Stimulated activated naive CD8-positive, alpha-beta T cell treated with anti-CD3 and anti-CD28 coated beads, Interleukin-15, Interleukin-2, amounts not matched to agents 100 U/mL and 50 U/mL, for 24 hours (primary cell): ENCODE measurements at regions not wholly inside any gene's neighbourhood (a gene's known extent, or its start where the extent isn't known, plus 50 kb on each side); places are given as distances from the start of the nearest gene placed in this dataset.
"Not testable (repeated sequence)": the region's sequence is repeated elsewhere in the genome, so short reads cannot be mapped to it uniquely, and the experiment has no call there.

Experiments used
- ATAC-seq: fragments of 150-1000 bp; cut with Tn5 transposase; one replicate; pipeline ENCODE4 v1.10.0; 2021
- DNase-seq: peaks from one replicate; pipeline ENCODE4 v3.0.0; 2021

GRCh38 chr10:2920168-2920567, 147.2 kb upstream of the PFKP start:
- ATAC-seq (no peak), DNase-seq (no peak)

GRCh38 chr10:2919016-2919415, 148.3 kb upstream of the PFKP start:
- no peak for ATAC-seq
- no peak for DNase-seq

DNA sequence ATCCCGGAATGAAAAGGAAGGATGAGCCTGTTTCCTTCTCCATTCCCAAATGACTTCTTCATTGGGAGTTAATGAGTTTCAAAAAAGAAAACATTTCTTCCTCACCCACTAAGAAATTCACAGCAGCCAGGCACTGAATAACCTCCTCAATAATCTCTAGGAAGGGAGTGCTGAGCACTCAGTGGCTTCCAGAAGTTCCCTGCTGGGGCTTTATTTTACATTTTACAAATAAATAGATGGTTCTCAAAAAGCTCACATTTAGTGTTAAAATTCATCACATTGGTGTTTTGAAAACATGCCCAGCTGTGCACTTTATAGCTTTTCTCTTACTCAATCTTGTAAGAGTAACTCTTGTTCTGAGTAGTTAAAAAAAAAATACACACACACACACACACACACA, 148.9 kb upstream of the PFKP start:
- DNase-seq (no peak), ATAC-seq (no peak)

DNA sequence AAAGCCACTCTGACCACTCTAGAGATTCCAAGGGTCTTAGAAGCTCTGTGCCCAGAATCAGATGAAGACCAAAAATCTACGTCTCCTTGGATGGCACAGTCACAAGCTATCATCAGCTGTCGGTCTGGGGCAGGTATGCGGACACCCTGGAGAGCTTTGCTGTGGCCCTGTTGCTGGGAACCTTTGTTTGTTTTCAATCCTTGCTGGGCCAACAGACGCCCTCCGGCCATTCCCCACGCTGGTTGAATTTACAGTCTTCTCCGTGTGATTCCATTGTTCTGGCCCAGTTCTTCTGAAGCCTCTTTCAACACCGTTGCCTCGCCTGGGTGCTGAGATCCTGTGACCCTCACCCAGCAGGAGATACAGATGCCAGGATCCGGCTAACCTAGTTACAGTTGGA, 149.4 kb upstream of the PFKP start:
- no peak for ATAC-seq
- no peak for DNase-seq

DNA sequence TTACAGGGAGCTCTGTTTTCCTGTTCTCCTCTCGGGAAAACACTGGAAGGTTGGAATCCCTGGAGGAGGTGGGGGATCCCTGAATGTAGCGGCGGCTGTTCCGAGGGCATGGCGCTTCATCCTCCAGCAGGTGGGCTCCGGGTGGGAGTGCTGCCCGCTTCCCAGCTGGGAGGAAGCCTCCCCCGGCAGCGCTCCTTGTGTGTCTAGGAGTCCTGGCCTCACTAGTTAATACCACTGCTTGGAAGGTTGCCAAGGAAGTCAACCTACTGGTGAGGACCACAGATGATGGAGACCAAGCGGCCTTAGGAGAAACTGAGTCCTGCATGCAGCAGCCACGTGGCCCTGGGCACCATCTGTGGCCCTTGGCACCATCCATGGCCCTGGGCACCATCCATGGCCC, 151.9 kb upstream of the PFKP start:
- ATAC-seq (no peak), DNase-seq (no peak)

DNA sequence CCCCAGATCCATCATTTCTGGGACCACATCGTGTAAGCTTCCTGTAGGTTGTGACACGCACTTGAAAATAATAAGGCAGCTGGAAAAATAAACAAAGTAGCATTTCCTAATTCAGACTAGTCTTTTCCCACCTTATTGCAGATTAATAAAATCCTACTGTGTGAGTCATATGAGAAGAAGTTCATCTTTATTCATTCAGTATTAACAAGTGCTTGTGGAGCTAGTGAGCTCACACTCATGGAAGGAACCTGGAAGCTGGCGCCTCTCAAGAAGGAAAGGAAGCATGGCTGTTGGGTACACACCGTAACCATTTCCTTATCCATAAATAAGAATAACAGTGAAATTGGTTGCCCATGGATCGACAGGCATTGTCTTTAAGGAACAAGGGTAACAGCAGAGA, 152.6 kb upstream of the PFKP start:
- ATAC-seq (no peak), DNase-seq (no peak)

DNA sequence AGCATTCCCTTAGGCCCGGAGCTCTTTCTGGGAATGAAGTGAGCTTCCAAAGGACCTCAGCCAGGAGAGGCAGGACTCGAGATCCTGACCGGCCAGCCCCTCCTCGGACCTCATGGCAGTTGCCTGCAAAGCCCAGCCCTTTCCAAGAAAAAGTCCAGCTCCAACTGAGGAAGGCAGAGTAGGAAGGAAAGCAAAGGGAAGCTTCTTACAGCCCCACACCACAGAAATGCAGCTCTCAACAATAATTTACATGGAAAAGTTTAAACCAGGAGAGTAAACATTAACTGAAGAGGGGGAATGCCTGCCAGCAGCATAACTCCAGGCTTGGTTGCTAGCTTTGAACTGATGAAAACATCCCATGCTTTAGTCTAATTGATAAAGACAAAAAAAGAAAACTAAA, 153.9 kb upstream of the PFKP start:
- DNase-seq (no peak), ATAC-seq (no peak)

GRCh38 chr10:2910656-2911055, 156.7 kb upstream of the PFKP start:
- DNase-seq (no peak), ATAC-seq (no peak)

DNA sequence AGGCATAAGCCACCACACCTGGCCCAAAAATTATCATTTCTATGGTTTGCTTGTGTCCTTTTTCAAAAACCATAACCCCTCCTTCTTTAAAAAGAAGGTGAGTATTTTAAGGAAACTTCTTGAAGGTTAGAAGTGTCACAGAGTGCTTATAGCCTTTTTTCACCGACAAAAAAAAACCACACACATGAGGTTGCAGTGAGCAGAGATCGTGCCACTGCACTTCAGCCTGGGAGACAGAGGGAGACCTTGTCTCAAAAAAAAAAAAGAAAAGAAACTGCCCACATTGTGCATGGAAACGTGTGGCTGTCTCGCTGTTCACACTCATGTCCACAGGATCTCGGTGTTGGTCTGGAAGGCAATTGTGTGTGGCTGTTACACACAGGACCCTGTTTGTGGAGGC, 157.4 kb upstream of the PFKP start:
- ATAC-seq: no peak

GRCh38 chr10:2908851-2909630, 158.3 kb upstream of the PFKP start:
- DNase-seq (no peak), ATAC-seq (peak; percentile 71)

More for the DNA sequence above, 157.4 kb upstream of the PFKP start:
- no peak for DNase-seq

- ATAC-seq (no peak), DNase-seq (no peak)
These were observed 160.4 kb upstream of the PFKP start for GRCh38 chr10:2906974-2907373.

GRCh38 chr10:2905851-2906250, 161.5 kb upstream of the PFKP start:
- ATAC-seq (no peak), DNase-seq (no peak)

GRCh38 chr10:2900530-2900929, 166.8 kb upstream of the PFKP start:
- ATAC-seq: no peak
- DNase-seq: no peak

- no peak for ATAC-seq
- no peak for DNase-seq
These were observed 167.9 kb upstream of the PFKP start for GRCh38 chr10:2899246-2899951.

GRCh38 chr10:2898509-2898860, 168.9 kb upstream of the PFKP start:
- DNase-seq (no peak), ATAC-seq (no peak)

DNA sequence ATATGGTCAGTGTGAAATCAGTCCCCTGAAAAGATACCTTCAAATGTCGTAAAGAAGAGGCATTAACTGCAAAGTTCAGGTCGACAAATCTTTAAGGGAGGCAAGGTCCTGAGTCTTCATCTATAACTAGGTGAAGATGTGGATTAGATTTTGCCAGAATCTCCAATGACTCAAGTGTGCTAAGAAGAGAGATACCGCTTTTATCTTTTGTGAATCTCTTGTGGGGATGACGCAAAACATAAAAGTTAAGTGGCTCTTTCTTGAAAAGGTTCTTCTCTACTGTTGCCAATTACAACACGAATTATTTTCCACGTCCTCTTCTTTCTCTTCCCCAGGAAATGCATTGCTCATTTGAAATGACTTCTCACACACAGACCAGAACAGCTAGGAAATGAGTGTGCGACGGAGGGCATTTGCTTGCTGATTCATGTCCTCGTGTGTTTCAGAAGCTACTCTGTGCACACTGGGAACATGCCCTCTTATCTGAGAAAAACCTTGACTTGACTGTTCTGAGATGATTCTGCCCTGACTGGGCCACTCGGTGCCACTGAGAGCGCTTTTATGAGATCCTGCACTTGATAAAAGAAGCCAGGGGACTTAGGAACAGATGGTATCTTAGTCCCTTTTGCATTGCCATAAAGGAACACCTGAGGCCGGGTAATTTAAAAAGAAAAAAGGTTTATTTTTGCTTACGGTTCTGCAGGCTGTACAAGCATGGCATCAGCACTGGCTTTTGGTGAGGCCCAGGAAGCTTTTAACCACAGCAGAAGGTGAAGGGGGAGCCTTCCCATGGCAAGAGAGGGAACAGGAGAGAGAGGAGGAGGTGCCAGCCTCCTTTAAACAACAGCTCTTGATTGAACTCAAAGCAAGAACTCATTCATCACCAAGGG, 169.5 kb upstream of the PFKP start:
- ATAC-seq (peak; percentile 73), DNase-seq (no peak)

- DNase-seq, ATAC-seq: not testable (repeated sequence)
These were observed 171.0 kb upstream of the PFKP start for GRCh38 chr10:2896334-2896733.

DNA sequence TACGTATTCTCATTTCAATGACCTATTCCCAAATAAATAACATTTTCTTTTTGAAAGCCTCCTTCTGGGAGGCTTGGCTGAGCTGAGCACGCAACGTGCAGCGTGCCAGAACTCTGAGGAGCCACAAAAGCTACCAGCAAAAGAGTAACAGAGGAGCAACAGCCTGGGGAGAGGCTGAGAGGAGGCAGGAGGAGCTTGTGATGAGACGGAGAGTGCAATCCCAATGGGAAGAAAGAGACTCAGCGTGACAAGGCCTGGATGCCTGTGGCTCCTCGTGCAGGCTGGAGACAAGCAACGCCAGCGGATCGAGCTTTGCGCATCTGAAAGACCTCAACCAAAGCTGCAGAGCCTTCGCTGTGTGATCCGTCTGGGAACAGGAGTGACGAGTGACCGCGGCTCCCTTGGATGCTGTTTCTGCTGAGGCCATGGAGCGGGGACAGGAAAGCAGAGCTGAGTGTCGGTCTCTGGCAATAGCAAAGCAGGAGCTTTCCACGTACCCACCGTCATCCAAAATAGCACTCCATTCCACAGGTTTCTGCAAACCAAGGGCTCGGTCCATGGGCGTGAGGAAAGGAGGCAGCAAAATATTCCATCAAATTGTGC, 171.7 kb upstream of the PFKP start:
- DNase-seq: no peak
- ATAC-seq: no peak

GRCh38 chr10:2893991-2894390, 173.4 kb upstream of the PFKP start:
- ATAC-seq (no peak), DNase-seq (no peak)

DNA sequence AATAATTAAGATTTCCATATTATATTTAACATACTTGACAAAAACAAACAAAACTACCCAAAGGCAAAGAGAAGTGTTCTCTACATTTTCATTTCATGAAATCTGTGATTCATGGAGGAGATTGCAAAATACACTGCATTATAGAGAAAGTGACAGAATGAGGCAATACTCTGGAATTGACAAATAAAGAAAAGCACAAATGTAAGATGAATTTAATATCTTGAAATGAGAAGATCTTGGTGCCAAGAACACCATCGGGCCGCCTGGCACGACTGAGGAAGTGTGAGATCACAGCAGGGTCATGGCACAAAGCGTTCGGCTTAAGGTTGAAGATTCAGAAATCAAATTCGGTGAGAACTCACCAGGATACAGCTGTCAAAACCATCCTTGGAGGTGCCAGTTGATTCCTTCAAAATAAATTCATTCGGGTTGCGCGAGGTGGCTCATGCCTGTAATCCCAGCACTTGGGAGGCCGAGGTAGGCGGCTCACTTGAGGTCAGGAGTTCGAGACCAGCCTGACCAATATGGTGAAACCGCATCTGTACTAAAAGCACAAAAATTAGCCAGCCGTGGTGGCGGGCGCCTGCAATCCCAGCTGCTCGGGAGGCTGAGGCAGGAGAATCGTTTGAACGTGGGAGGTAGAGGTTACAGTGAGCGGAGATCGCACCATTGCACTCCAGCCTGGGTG, 174.0 kb upstream of the PFKP start:
- ATAC-seq (no peak), DNase-seq (no peak)

GRCh38 chr10:2891770-2892124, 175.6 kb upstream of the PFKP start:
- ATAC-seq: no peak
- DNase-seq: no peak
